GM12878 (cell line): ENCODE measurements at regions not wholly inside any gene's neighbourhood (a gene's known extent, or its start where the extent isn't known, plus 50 kb on each side); places are given as distances from the start of the nearest gene placed in this dataset.

Source experiments
- ATAC-seq: fragments of 200-7000 bp; cut with Tn5 transposase; 3 replicates; pipeline ENCODE4 v1.9.1; 2020; ENCODE audit warnings: mild to moderate bottlenecking, moderate library complexity
- BruUV-seq: library from RNA; stranded (reverse); fragments of 400-500 nt; replicated peaks from 2 replicates; lab custom pipeline; 2021; lab: Mats Ljungman, UMichigan
- CTCF ChIA-PET: fragments of 300-600 bp; sonication (Branson Sonifier 250); formaldehyde crosslinking; extraction: SDS; loops from one replicate; lab custom pipeline; 2021; ENCODE audit warnings: inconsistent platforms; lab: Yijun Ruan, JAX
- POLR2A ChIA-PET: fragments of 350-600 bp; formaldehyde crosslinking; extraction: SDS; loops from one replicate; lab custom pipeline; 2021; ENCODE audit warnings: inconsistent platforms; lab: Charles Lee
- RAD21 ChIA-PET: fragments of 300-600 bp; sonication (Branson Sonifier 250); formaldehyde crosslinking; loops from one replicate; lab custom pipeline; 2023; ENCODE audit warnings: antibody characterized with exemption; ENCODE audit not compliant: unreplicated experiment; lab: Charles Lee
- SMC1A ChIA-PET: fragments of 300-600 bp; sonication (Branson Sonifier 250); formaldehyde crosslinking; loops from one replicate; lab custom pipeline; 2023; ENCODE audit not compliant: unreplicated experiment, uncharacterized antibody; lab: Charles Lee
- DNase-seq: peaks from one replicate; pipeline ENCODE4 v3.0.0-alpha.2; 2011; ENCODE audit warnings: low read depth, low spot score
- FAIRE-seq: peaks from 3 replicates; lab custom pipeline; 2011; peaks lifted over from hg19 to GRCh38; lab: Jason Lieb, UNC
- H2AFZ ChIP-seq: 2 replicates; pipeline ENCODE4 v1.6.0; 2011; ENCODE audit warnings: low read depth, low read length, control low read depth; ENCODE audit not compliant: control insufficient read depth
- H3K27ac ChIP-seq: 2 replicates; pipeline ENCODE4 v1.5.1; 2011; ENCODE audit warnings: control low read depth; ENCODE audit not compliant: control insufficient read depth, insufficient read depth
- H3K27me3 ChIP-seq, 2 experiments: replicated peaks in 1 of 2; 2 replicates each; pipeline versions ENCODE4 v1.6.0 to v1.6.1; 2011; ENCODE audit warnings: low read length in 1 of 2; ENCODE audit not compliant: control insufficient read depth in 2 of 2, insufficient read depth in 2 of 2
- H3K36me3 ChIP-seq, 2 experiments: 2 replicates each; pipeline ENCODE4 v1.5.1; 2011; ENCODE audit warnings: low read length in 1 of 2; ENCODE audit not compliant: control insufficient read depth in 2 of 2, insufficient read depth in 2 of 2
- H3K4me1 ChIP-seq: 2 replicates; pipeline ENCODE4 v1.6.1; 2011; ENCODE audit warnings: mild to moderate bottlenecking, low read length, moderate library complexity, mixed read lengths; ENCODE audit not compliant: control insufficient read depth, insufficient read depth
- H3K4me2 ChIP-seq: 2 replicates; pipeline ENCODE4 v1.6.0; 2011; ENCODE audit warnings: control low read depth; ENCODE audit not compliant: control insufficient read depth, insufficient read depth
- H3K4me3 ChIP-seq: fragments of 200-600 bp; sonication (generic); 2 replicates; pipeline ENCODE4 v1.5.1; 2016
- H3K79me2 ChIP-seq: 2 replicates; pipeline ENCODE4 v1.6.0; 2011; ENCODE audit warnings: low read length; ENCODE audit not compliant: control insufficient read depth, insufficient read depth
- H3K9ac ChIP-seq: 2 replicates; pipeline ENCODE4 v1.8.0; 2011; ENCODE audit warnings: low read length, control low read depth, mixed read lengths; ENCODE audit not compliant: control insufficient read depth, insufficient read depth
- H3K9me3 ChIP-seq: replicated peaks from 3 replicates; pipeline ENCODE4 v1.5.1; 2011; ENCODE audit warnings: mild to moderate bottlenecking, low read length; ENCODE audit not compliant: control insufficient read depth, insufficient read depth
- H4K20me1 ChIP-seq: 2 replicates; pipeline ENCODE4 v1.6.0; 2011; ENCODE audit not compliant: control insufficient read depth, insufficient read depth
- BACH1 ChIP-seq: fragments of 450-650 bp; IDR thresholded peaks from 2 replicates; pipeline ENCODE4 v1.6.1; 2017; ENCODE audit warnings: mild to moderate bottlenecking, borderline replicate concordance
- JUNB ChIP-seq: IDR thresholded peaks from 2 replicates; pipeline ENCODE4 v1.6.1; 2016; ENCODE audit warnings: antibody characterized with exemption, mild to moderate bottlenecking
- MTA2 ChIP-seq: fragments of 450-650 bp; IDR thresholded peaks from 2 replicates; pipeline ENCODE4 v1.6.1; 2016; ENCODE audit warnings: low read depth, mild to moderate bottlenecking, moderate library complexity
- NFIC ChIP-seq: IDR thresholded peaks from 2 replicates; pipeline ENCODE4 v1.6.1; 2012; ENCODE audit warnings: low read depth, mild to moderate bottlenecking, inconsistent platforms, low read length, moderate library complexity
- SPI1 ChIP-seq: IDR thresholded peaks from 2 replicates; pipeline ENCODE4 v1.6.1; 2011; ENCODE audit warnings: low read depth, mild to moderate bottlenecking, low read length, moderate library complexity, borderline replicate concordance; ENCODE audit not compliant: insufficient read depth
- WGBS: methylation state at CpG from one replicate; pipeline ENCODE4 v1.1.6; 2016; ENCODE audit warnings: low lambda C conversion rate; ENCODE audit not compliant: insufficient replicate concordance, insufficient coverage; ENCODE audit errors: missing lambda C conversion rate; 5-methylcytosine and 5-hydroxymethylcytosine counted together
- in situ Hi-C: fragments of 300-500 bp; cut with MboI; formaldehyde crosslinking; loops from 9 replicates; pipeline ENCODE4 v1.14.3; 2018; ENCODE audit warnings: mixed read lengths
- intact Hi-C: fragments of 100-400 bp; cut with micrococcal nuclease; formaldehyde crosslinking; loops from one replicate; pipeline ENCODE4 v1.14.2; 2022; ENCODE audit not compliant: unreplicated experiment
- TF ChIP-seq, protein P1 (sequence below): fragments of 450-650 bp; IDR thresholded peaks from 2 replicates; pipeline ENCODE4 v1.6.1; 2016; ENCODE audit warnings: mild to moderate bottlenecking
- TF ChIP-seq, protein P2 (sequence below): fragments of 450-650 bp; IDR thresholded peaks from 2 replicates; pipeline ENCODE4 v1.6.1; 2018; ENCODE audit warnings: borderline replicate concordance, mild to moderate bottlenecking; ENCODE audit not compliant: partially characterized antibody
- TF ChIP-seq, protein P3 (sequence below): fragments of 450-650 bp; IDR thresholded peaks from 2 replicates; pipeline ENCODE4 v1.6.1; 2016; ENCODE audit warnings: mild to moderate bottlenecking

DNA sequence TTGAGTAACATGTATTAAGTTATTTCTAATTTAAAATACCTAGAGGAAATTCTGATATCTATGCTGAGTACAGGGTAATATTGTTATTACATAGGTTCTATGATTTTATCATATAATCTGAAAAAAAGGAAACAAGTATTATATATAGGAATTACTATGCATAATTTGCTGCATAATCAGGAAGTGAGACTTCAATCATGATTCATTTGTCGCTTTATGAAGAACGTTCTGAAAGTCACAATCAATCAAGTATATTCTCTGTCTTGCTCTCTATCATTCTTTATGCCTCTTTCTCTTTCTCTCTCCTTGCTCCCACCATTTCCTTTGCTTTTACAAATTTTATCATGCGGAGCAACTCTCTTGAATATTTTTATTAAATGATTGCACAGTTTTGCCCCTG, 1130.3 kb downstream of the PLA2G4A start:
- H3K4me3 ChIP-seq = no peak overlapping the region
- ChIA-PET POLR2A (no interaction called here), RAD21 (no interaction called here), CTCF (interaction anchor here (1.3 kb wide), 1 partner anchor 31 kb away, joined by 4 read pairs; no protein-coding TSS in a partner anchor), SMC1A (interaction anchor here (1.0 to 1.1 kb wide), 2 partner anchors 13 to 30 kb away, joined by 3 to 4 read pairs; no protein-coding TSS in a partner anchor)
- H2AFZ ChIP-seq = no peak overlapping the region
- DNase-seq (no peak), ATAC-seq (peak; percentile 82), FAIRE-seq (no peak)
- H3K27ac ChIP-seq = no peak overlapping the region
- H3K36me3 ChIP-seq = no peaks in the 10 kb centered on the region
- H3K4me1 ChIP-seq = no peaks in the 10 kb centered on the region
- BruUV-seq = no TSS peak
- no peaks in the 10 kb centered on the region for H3K27me3 ChIP-seq
- intact Hi-C loops = no loop called here
- in situ Hi-C loops = no loop called here
- WGBS = 50% methylated on average over 3 of the region's 3 CpGs
- H3K4me2 ChIP-seq = no peak overlapping the region
- H3K79me2 ChIP-seq = no peaks in the 10 kb centered on the region
- H4K20me1 ChIP-seq = no peaks in the 10 kb centered on the region
- H3K9me3 ChIP-seq = no peaks in the 10 kb centered on the region
- TF ChIP-seq SPI1 (peak; percentile 71; the same call in 1 of the 2 replicates), JUNB (peak; percentile 66), BACH1 (peak; percentile 18; the same call in 1 of the 2 replicates), NFIC (peak; percentile 64; the same call in 1 of the 2 replicates), MTA2 (peak; percentile 54)
- TF ChIP-seq, protein P1, sequence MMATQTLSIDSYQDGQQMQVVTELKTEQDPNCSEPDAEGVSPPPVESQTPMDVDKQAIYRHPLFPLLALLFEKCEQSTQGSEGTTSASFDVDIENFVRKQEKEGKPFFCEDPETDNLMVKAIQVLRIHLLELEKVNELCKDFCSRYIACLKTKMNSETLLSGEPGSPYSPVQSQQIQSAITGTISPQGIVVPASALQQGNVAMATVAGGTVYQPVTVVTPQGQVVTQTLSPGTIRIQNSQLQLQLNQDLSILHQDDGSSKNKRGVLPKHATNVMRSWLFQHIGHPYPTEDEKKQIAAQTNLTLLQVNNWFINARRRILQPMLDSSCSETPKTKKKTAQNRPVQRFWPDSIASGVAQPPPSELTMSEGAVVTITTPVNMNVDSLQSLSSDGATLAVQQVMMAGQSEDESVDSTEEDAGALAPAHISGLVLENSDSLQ = 0 out of 2 replicates have a peak, but pooled peaks have one; percentile 44
- TF ChIP-seq, protein P2, sequence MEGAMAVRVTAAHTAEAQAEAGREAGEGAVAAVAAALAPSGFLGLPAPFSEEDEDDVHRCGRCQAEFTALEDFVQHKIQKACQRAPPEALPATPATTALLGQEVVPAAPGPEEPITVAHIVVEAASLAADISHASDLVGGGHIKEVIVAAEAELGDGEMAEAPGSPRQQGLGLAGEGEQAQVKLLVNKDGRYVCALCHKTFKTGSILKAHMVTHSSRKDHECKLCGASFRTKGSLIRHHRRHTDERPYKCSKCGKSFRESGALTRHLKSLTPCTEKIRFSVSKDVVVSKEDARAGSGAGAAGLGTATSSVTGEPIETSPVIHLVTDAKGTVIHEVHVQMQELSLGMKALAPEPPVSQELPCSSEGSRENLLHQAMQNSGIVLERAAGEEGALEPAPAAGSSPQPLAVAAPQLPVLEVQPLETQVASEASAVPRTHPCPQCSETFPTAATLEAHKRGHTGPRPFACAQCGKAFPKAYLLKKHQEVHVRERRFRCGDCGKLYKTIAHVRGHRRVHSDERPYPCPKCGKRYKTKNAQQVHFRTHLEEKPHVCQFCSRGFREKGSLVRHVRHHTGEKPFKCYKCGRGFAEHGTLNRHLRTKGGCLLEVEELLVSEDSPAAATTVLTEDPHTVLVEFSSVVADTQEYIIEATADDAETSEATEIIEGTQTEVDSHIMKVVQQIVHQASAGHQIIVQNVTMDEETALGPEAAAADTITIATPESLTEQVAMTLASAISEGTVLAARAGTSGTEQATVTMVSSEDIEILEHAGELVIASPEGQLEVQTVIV = no peak
- TF ChIP-seq, protein P3, sequence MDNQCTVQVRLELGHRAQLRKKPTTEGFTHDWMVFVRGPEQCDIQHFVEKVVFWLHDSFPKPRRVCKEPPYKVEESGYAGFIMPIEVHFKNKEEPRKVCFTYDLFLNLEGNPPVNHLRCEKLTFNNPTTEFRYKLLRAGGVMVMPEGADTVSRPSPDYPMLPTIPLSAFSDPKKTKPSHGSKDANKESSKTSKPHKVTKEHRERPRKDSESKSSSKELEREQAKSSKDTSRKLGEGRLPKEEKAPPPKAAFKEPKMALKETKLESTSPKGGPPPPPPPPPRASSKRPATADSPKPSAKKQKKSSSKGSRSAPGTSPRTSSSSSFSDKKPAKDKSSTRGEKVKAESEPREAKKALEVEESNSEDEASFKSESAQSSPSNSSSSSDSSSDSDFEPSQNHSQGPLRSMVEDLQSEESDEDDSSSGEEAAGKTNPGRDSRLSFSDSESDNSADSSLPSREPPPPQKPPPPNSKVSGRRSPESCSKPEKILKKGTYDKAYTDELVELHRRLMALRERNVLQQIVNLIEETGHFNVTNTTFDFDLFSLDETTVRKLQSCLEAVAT = no peak
- H3K9ac ChIP-seq = no peak overlapping the region
